ENCODE measurements at regions not wholly inside any gene's neighbourhood (a gene's known extent, or its start where the extent isn't known, plus 50 kb on each side); places are given as distances from the start of the nearest gene placed in this dataset.

- Histone ChIP-seq H2BK15ac (ENCODE audit: low read length) (no peak overlapping the region), H3K56ac (replicated peaks; ENCODE audit: insufficient read length, low read depth, low read length) (no peak overlapping the region), H3K36me3 (ENCODE audit: control insufficient read depth in 2 of 4, insufficient read depth in 4 of 4, low read length in 3 of 4) (no peaks in the 10 kb centered on the region), H3K79me2 (ENCODE audit: control insufficient read depth in 1 of 2, insufficient read depth in 2 of 2, low read length in 2 of 2) (no peaks in the 10 kb centered on the region), H2BK5ac (ENCODE audit: low read depth, low read length) (no peak overlapping the region), H4K20me1 (replicated peaks in 1 of 2; ENCODE audit: control insufficient read depth in 1 of 2, insufficient read depth in 2 of 2, low read length in 2 of 2) (no peaks in the 10 kb centered on the region), H3K23ac (ENCODE audit: insufficient read length) (no peak overlapping the region), H3K9ac (replicated peaks in 1 of 4; ENCODE audit: extremely low read depth in 1 of 4, low read depth in 3 of 4, low read length in 3 of 4) (no peak overlapping the region), H4K8ac (ENCODE audit: extremely low read depth, insufficient read depth, low read length) (no peak overlapping the region), H3K4me1 (replicated peaks in 1 of 4; ENCODE audit: control insufficient read depth in 3 of 4, insufficient read depth in 4 of 4, low read length in 3 of 4) (no peaks in the 10 kb centered on the region; a peak in 1 of 7 replicates), H4K5ac (ENCODE audit: insufficient read length, low read depth, low read length) (no peak overlapping the region), H4K91ac (replicated peaks; ENCODE audit: insufficient read length, low read length) (no peak overlapping the region), H3K18ac (ENCODE audit: extremely low read depth, low read length) (no peak overlapping the region), H3K4me2 (ENCODE audit: insufficient read depth in 1 of 2, low read depth in 2 of 2, low read length in 2 of 2) (no peak overlapping the region), H3K79me1 (ENCODE audit: low read depth, low read length) (no peaks in the 10 kb centered on the region), H3K27ac (ENCODE audit: low read depth, low read length) (no peak overlapping the region), H2AFZ (ENCODE audit: low read length) (no peak overlapping the region), H3K27me3 (replicated peaks in 1 of 4; ENCODE audit: control insufficient read depth in 3 of 4, extremely low read depth in 1 of 4, insufficient read depth in 3 of 4, low read length in 3 of 4) (no peaks in the 10 kb centered on the region), H2BK120ac (replicated peaks; ENCODE audit: low read depth, low read length) (no peak overlapping the region), H3K9me3 (ENCODE audit: insufficient read depth in 2 of 2, low read depth in 1 of 2, low read length in 1 of 2) (no peaks in the 10 kb centered on the region), H3K23me2 (ENCODE audit: low read depth, low read length) (no peaks in the 10 kb centered on the region), H3K4ac (replicated peaks; ENCODE audit: insufficient read length, low read depth, low read length) (no peak overlapping the region), H3K14ac (ENCODE audit: insufficient read length) (no peak overlapping the region), H2BK20ac (ENCODE audit: low read length) (no peak overlapping the region), H2AK5ac (ENCODE audit: low read depth, low read length) (no peak overlapping the region), H2BK12ac (ENCODE audit: low read depth, low read length) (no peak overlapping the region), H3K4me3 (ENCODE audit: extremely low read depth in 1 of 4, insufficient read depth in 2 of 4, low read depth in 3 of 4, low read length in 4 of 4) (no peak overlapping the region)
- CTCF ChIA-PET (ENCODE audit: partially characterized antibody): interaction anchor here (0.6 kb wide), 1 partner anchor 145 kb away, joined by 4 read pairs; no protein-coding TSS in a partner anchor
- DNase-seq (ENCODE audit: low read depth in 1 of 2, low spot score in 2 of 2) (no peak), FAIRE-seq (no peak)
- POLR2A ChIA-PET (ENCODE audit: partially characterized antibody): no interaction called here
- TF ChIP-seq HDAC6 (IDR thresholded peaks at IDR 0.05; ENCODE audit: low read depth, low read length) (no peak), POU5F1 (IDR thresholded peaks at IDR 0.05; ENCODE audit: low read depth, low read length) (no peak), CEBPB (IDR thresholded peaks at IDR 0.05; ENCODE audit: low read depth, low read length) (no peak), SIN3A (conservative IDR thresholded peaks at IDR 0.05 in 1 of 2, IDR thresholded peaks at IDR 0.05 in 1 of 2; ENCODE audit: low read depth in 1 of 2, low read length in 2 of 2) (no peak), HDAC2 (IDR thresholded peaks at IDR 0.05; ENCODE audit: borderline replicate concordance in 1 of 2, low read depth in 2 of 2, low read length in 2 of 2) (no peak), SIX5 (IDR thresholded peaks at IDR 0.05; ENCODE audit: low read depth, low read length) (no peak)
Observed at GRCh38 chr4:164572877-164573279, 181.1 kb upstream of the SMIM31 start.

Measured in H1 (cell line).